SK-N-SH (cell line): ENCODE measurements at regions not wholly inside any gene's neighbourhood (a gene's known extent, or its start where the extent isn't known, plus 50 kb on each side); places are given as distances from the start of the nearest gene placed in this dataset.
A peak's percentile ranks its signal among the peaks of the same experiment; 100 is the strongest.
"Not testable (repeated sequence)": the region's sequence is repeated elsewhere in the genome, so short reads cannot be mapped to it uniquely, and the experiment has no call there.

ENCODE experiments used
- CTCF ChIA-PET: fragments of 300-600, 350-600 bp; formaldehyde crosslinking; extraction: SDS; loops from one replicate; lab custom pipeline; 2021; lab: Yijun Ruan, JAX
- POLR2A ChIA-PET: fragments of 350-600 bp; sonication (Branson Sonifier 250); formaldehyde crosslinking; extraction: SDS; loops from one replicate; lab custom pipeline; 2020; ENCODE audit warnings: antibody characterized with exemption, inconsistent platforms; lab: Yijun Ruan, JAX
- DNase-seq: peaks from one replicate; pipeline ENCODE4 v3.0.0; 2012
- H2AFZ ChIP-seq: fragments of 200-600 bp; sonication (generic); 2 replicates; pipeline ENCODE4 v1.8.1; 2016; ENCODE audit warnings: antibody characterized with exemption, mild to moderate bottlenecking, low read depth
- H3F3A ChIP-seq: fragments of 200-600 bp; sonication (generic); replicated peaks from 2 replicates; pipeline ENCODE3; 2016; ENCODE audit warnings: antibody characterized with exemption, mild to moderate bottlenecking; ENCODE audit not compliant: insufficient read depth
- H3K27ac ChIP-seq, 2 experiments: fragments of 200-500 bp in 1 of 2; fragments of 200-600 bp in 1 of 2; sonication (Bioruptor generic) in 1 of 2; sonication (generic), shearing (Covaris generic) in 1 of 2; 2 replicates each; pipeline versions ENCODE4 v1.5.1 to v1.6.1; 2014 to 2016; ENCODE audit warnings: low read depth in 2 of 2, inconsistent platforms in 1 of 2, low read length in 1 of 2, mild to moderate bottlenecking in 1 of 2, mixed read lengths in 1 of 2
- H3K27me3 ChIP-seq: fragments of 200-600 bp; sonication (generic), shearing (Covaris generic); 2 replicates; pipeline ENCODE4 v1.6.1; 2016; ENCODE audit warnings: mixed run types; ENCODE audit not compliant: insufficient read depth
- H3K36me3 ChIP-seq, 2 experiments: fragments of 200-500 bp in 1 of 2; fragments of 200-600 bp in 1 of 2; sonication (Bioruptor generic) in 1 of 2; sonication (generic) in 1 of 2; replicated peaks in 1 of 2; 2 replicates each; pipeline versions ENCODE3 to v1.5.1; 2014 to 2016; ENCODE audit warnings: low read length in 1 of 2, mild to moderate bottlenecking in 1 of 2; ENCODE audit not compliant: insufficient read depth in 2 of 2, control insufficient read depth in 1 of 2
- H3K4me1 ChIP-seq, 2 experiments: fragments of 200-500 bp in 1 of 2; fragments of 200-600 bp in 1 of 2; sonication (Bioruptor generic) in 1 of 2; sonication (generic), shearing (Covaris generic) in 1 of 2; 2 replicates each; pipeline versions ENCODE4 v1.5.1 to v1.6.1; 2014 to 2016; ENCODE audit warnings: low read depth in 1 of 2, low read length in 1 of 2, mixed run types in 1 of 2; ENCODE audit not compliant: insufficient read depth in 2 of 2, control insufficient read depth in 1 of 2
- H3K4me2 ChIP-seq: fragments of 200-600 bp; sonication (generic), shearing (Covaris generic); 2 replicates; pipeline ENCODE4 v1.6.1; 2017; ENCODE audit warnings: mixed run types
- H3K4me3 ChIP-seq, 2 experiments: fragments of 200-500 bp in 1 of 2; fragments of 200-600 bp in 1 of 2; sonication (Bioruptor generic) in 1 of 2; sonication (generic), shearing (Covaris generic) in 1 of 2; 2 replicates each; pipeline versions ENCODE4 v1.5.1 to v1.8.1; 2014 to 2016; ENCODE audit warnings: low read depth in 2 of 2, inconsistent platforms in 1 of 2, low read length in 1 of 2, mild to moderate bottlenecking in 1 of 2, mixed read lengths in 1 of 2, moderate library complexity in 1 of 2
- H3K79me2 ChIP-seq: fragments of 200-600 bp; sonication (generic); 2 replicates; pipeline ENCODE4 v1.8.1; 2017; ENCODE audit warnings: mild to moderate bottlenecking; ENCODE audit not compliant: insufficient read depth
- H3K9ac ChIP-seq: fragments of 200-600 bp; sonication (generic); 2 replicates; pipeline ENCODE4 v1.6.1; 2017; ENCODE audit warnings: mixed run types
- H3K9me2 ChIP-seq: fragments of 200-600 bp; sonication (generic); 2 replicates; pipeline ENCODE4 v1.6.1; 2017; ENCODE audit warnings: mixed run types
- H3K9me3 ChIP-seq: fragments of 200-600 bp; sonication (generic); 2 replicates; pipeline ENCODE4 v1.6.1; 2017; ENCODE audit warnings: mixed run types, mild to moderate bottlenecking, moderate library complexity
- H4K20me1 ChIP-seq: fragments of 200-600 bp; sonication (generic); 2 replicates; pipeline ENCODE4 v1.6.1; 2017; ENCODE audit warnings: mild to moderate bottlenecking, mixed run types; ENCODE audit not compliant: insufficient read depth
- CHD2 ChIP-seq: fragments of 150-350 bp; IDR thresholded peaks from 2 replicates; pipeline ENCODE4 v1.6.1; 2018; ENCODE audit warnings: low read length; ENCODE audit not compliant: partially characterized antibody
- ELF1 ChIP-seq: IDR thresholded peaks from 2 replicates; pipeline ENCODE4 v1.4.0; 2012
- FOSL2 ChIP-seq: IDR thresholded peaks from 2 replicates; pipeline ENCODE4 v1.4.0; 2012; ENCODE audit warnings: low read depth, mild to moderate bottlenecking, moderate library complexity, borderline replicate concordance
- GABPA ChIP-seq: IDR thresholded peaks from 2 replicates; pipeline ENCODE4 v1.4.0; 2012; ENCODE audit warnings: low read depth, mild to moderate bottlenecking
- GATA2 ChIP-seq: sonication (generic); formaldehyde crosslinking; IDR thresholded peaks from 2 replicates; pipeline ENCODE4 v1.5.0; 2020; ENCODE audit warnings: mild to moderate bottlenecking, missing genetic modification reagents
- MEF2A ChIP-seq: IDR thresholded peaks from 2 replicates; pipeline ENCODE4 v1.4.0; 2012; ENCODE audit warnings: low read depth, borderline replicate concordance
- NFIC ChIP-seq: IDR thresholded peaks from 2 replicates; pipeline ENCODE4 v1.4.0; 2012; ENCODE audit warnings: borderline replicate concordance
- REST ChIP-seq: IDR thresholded peaks from 2 replicates; pipeline ENCODE4 v1.6.1; 2012; ENCODE audit warnings: mild to moderate bottlenecking, low read depth, low read length, moderate library complexity
- RXRA ChIP-seq: IDR thresholded peaks from 2 replicates; pipeline ENCODE4 v1.4.0; 2012; ENCODE audit warnings: low read depth, mild to moderate bottlenecking, borderline replicate concordance
- WGBS: methylation state at CpG from one replicate; pipeline ENCODE4 v1.1.6; 2017; ENCODE audit warnings: low lambda C conversion rate; 5-methylcytosine and 5-hydroxymethylcytosine counted together

- TF ChIP-seq REST (no peak), GABPA (no peak), GATA2 (CRISPR knock-in tag) (no peak)
These were observed 89.7 kb upstream of the CMC1 start (continued) for GRCh38 chr3:28151608-28152228.

- WGBS = 16% methylated on average over 2 of the region's 2 CpGs
- H3K9me2 ChIP-seq = no peaks in the 10 kb centered on the region
These were observed 85.8 kb upstream of the CMC1 start for GRCh38 chr3:28155631-28156030.

GRCh38 chr3:28156599-28156998 is 84.8 kb upstream of the CMC1 start:
- POLR2A ChIA-PET, H3F3A ChIP-seq, H3K9me2 ChIP-seq, H4K20me1 ChIP-seq, H3K36me3 ChIP-seq, H2AFZ ChIP-seq, H3K4me1 ChIP-seq, DNase-seq, H3K27me3 ChIP-seq, H3K9ac ChIP-seq, H3K9me3 ChIP-seq, H3K27ac ChIP-seq, H3K4me2 ChIP-seq, H3K4me3 ChIP-seq, H3K79me2 ChIP-seq, CTCF ChIA-PET: not testable (repeated sequence)
- 14% methylated on average over 16 of the region's 16 CpGs for WGBS

More at GRCh38 chr3:28155631-28156030, 85.8 kb upstream of the CMC1 start:
- DNase-seq = no peak
- no peak for TF ChIP-seq CHD2
- TF ChIP-seq FOSL2 = no peak
- no peak for TF ChIP-seq ELF1
- no peak for TF ChIP-seq NFIC
- no peak for TF ChIP-seq MEF2A
- TF ChIP-seq RXRA = no peak
- H4K20me1 ChIP-seq = no peaks in the 10 kb centered on the region
- no peaks in the 10 kb centered on the region for H3K79me2 ChIP-seq
- no peaks in the 10 kb centered on the region; the same call in 1 of the 2 replicates for H3K27me3 ChIP-seq
- no peaks in the 10 kb centered on the region for H3K9me3 ChIP-seq
- no peaks in the 10 kb centered on the region for H3F3A ChIP-seq
- no peaks in the 10 kb centered on the region for H3K36me3 ChIP-seq
- 0 out of 2 replicates have a peak overlapping the region, but pooled peaks have one; percentile 25 for H2AFZ ChIP-seq
- ChIA-PET POLR2A (no interaction called here), CTCF (no interaction called here)
- H3K4me2 ChIP-seq = no peak overlapping the region
- H3K4me3 ChIP-seq = no peak overlapping the region
- no peak overlapping the region for H3K9ac ChIP-seq
- no peaks in the 10 kb centered on the region for H3K4me1 ChIP-seq
- no peak overlapping the region for H3K27ac ChIP-seq
